Muscle layer of colon (tissue), 2 donors: ENCODE measurements at regions not wholly inside any gene's neighbourhood (a gene's known extent, or its start where the extent isn't known, plus 50 kb on each side); places are given as distances from the start of the nearest gene placed in this dataset.

Source experiments
- H3K27ac ChIP-seq: one replicate; pipeline ENCODE4 v1.7.0; 2013; ENCODE audit warnings: low read depth, mild to moderate bottlenecking, low read length, moderate library complexity
- H3K27me3 ChIP-seq, 2 donors: one replicate each; pipeline ENCODE4 v1.7.0; 2013; ENCODE audit warnings: low read length in 2 of 2, mild to moderate bottlenecking in 2 of 2; ENCODE audit not compliant: insufficient read depth in 2 of 2, control insufficient read depth in 1 of 2
- H3K36me3 ChIP-seq: one replicate; pipeline ENCODE4 v1.7.0; 2013; ENCODE audit warnings: mild to moderate bottlenecking, low read length; ENCODE audit not compliant: insufficient read depth
- H3K4me1 ChIP-seq: one replicate; pipeline ENCODE4 v1.7.0; 2013; ENCODE audit warnings: mild to moderate bottlenecking, low read length; ENCODE audit not compliant: insufficient read depth
- H3K4me3 ChIP-seq, 2 donors: one replicate each; pipeline ENCODE4 v1.7.0; 2013; ENCODE audit warnings: low read length in 2 of 2, low read depth in 1 of 2, mild to moderate bottlenecking in 1 of 2, moderate library complexity in 1 of 2
- H3K9ac ChIP-seq: one replicate; pipeline ENCODE4 v1.7.0; 2013; ENCODE audit warnings: low read length
- H3K9me3 ChIP-seq: one replicate; pipeline ENCODE4 v1.7.0; 2013; ENCODE audit warnings: mild to moderate bottlenecking, low read length
- donor health status: abdominal sarcoma.
- donor health status: Adenocarcinoma of cecum.

- Histone ChIP-seq H3K4me3 (peak overlapping the region; percentile 24 to 31), H3K9ac (no peak overlapping the region), H3K27me3 (peaks cover 0 to 13% of the 10 kb centered on the region in 2 donors), H3K4me1 (no peaks in the 10 kb centered on the region), H3K9me3 (no peaks in the 10 kb centered on the region), H3K36me3 (no peaks in the 10 kb centered on the region), H3K27ac (no peak overlapping the region)
Measured at GRCh38 chr12:126191031-126191891, 1126.0 kb downstream of the AACS start.

- no peaks in the 10 kb centered on the region for H3K4me1 ChIP-seq
- no peak overlapping the region for H3K4me3 ChIP-seq
- no peak overlapping the region for H3K9ac ChIP-seq
- H3K27ac ChIP-seq: no peak overlapping the region
- H3K36me3 ChIP-seq: no peaks in the 10 kb centered on the region
- no peaks in the 10 kb centered on the region for H3K9me3 ChIP-seq
- peaks cover 0 to 13% of the 10 kb centered on the region in 2 donors for H3K27me3 ChIP-seq
Measured at GRCh38 chr12:126191949-126192348, 1126.7 kb downstream of the AACS start.

- no peaks in the 10 kb centered on the region for H3K36me3 ChIP-seq
- no peak overlapping the region for H3K27ac ChIP-seq
- H3K4me3 ChIP-seq: no peak overlapping the region
- H3K9ac ChIP-seq: no peak overlapping the region
- H3K4me1 ChIP-seq: no peaks in the 10 kb centered on the region
- no peaks in the 10 kb centered on the region for H3K9me3 ChIP-seq
- H3K27me3 ChIP-seq: peaks cover 0 to 13% of the 10 kb centered on the region in 2 donors
Measured at GRCh38 chr12:126193190-126193589, 1128.0 kb downstream of the AACS start.

GRCh38 chr12:126196263-126196662 is 1131.0 kb downstream of the AACS start:
- Histone ChIP-seq H3K9ac (no peak overlapping the region), H3K4me1 (no peaks in the 10 kb centered on the region), H3K27me3 (peaks cover 0 to 3% of the 10 kb centered on the region in 2 donors), H3K36me3 (no peaks in the 10 kb centered on the region), H3K4me3 (no peak overlapping the region), H3K9me3 (no peaks in the 10 kb centered on the region), H3K27ac (no peak overlapping the region)

- Histone ChIP-seq H3K27me3 (no peaks in the 10 kb centered on the region), H3K4me1 (no peaks in the 10 kb centered on the region), H3K36me3 (no peaks in the 10 kb centered on the region), H3K9me3 (no peaks in the 10 kb centered on the region), H3K9ac (no peak overlapping the region), H3K27ac (no peak overlapping the region), H3K4me3 (no peak overlapping the region)
Measured at GRCh38 chr12:126198516-126198915, 1133.3 kb downstream of the AACS start.

GRCh38 chr12:126198966-126199692 is 1133.9 kb downstream of the AACS start:
- no peaks in the 10 kb centered on the region for H3K9me3 ChIP-seq
- H3K9ac ChIP-seq: no peak overlapping the region
- no peaks in the 10 kb centered on the region for H3K27me3 ChIP-seq
- H3K4me3 ChIP-seq: no peak overlapping the region
- no peaks in the 10 kb centered on the region for H3K36me3 ChIP-seq
- no peak overlapping the region for H3K27ac ChIP-seq
- no peaks in the 10 kb centered on the region for H3K4me1 ChIP-seq

- no peak overlapping the region for H3K4me3 ChIP-seq
- H3K27ac ChIP-seq: no peak overlapping the region
- no peaks in the 10 kb centered on the region for H3K36me3 ChIP-seq
- H3K4me1 ChIP-seq: no peaks in the 10 kb centered on the region
- no peak overlapping the region for H3K9ac ChIP-seq
- no peaks in the 10 kb centered on the region for H3K9me3 ChIP-seq
- no peaks in the 10 kb centered on the region for H3K27me3 ChIP-seq
Measured at GRCh38 chr12:126201981-126202537, 1136.8 kb downstream of the AACS start.

GRCh38 chr12:126204326-126204725 is 1139.1 kb downstream of the AACS start:
- Histone ChIP-seq H3K27me3 (no peaks in the 10 kb centered on the region), H3K4me3 (no peak overlapping the region), H3K9me3 (no peaks in the 10 kb centered on the region), H3K9ac (no peak overlapping the region), H3K4me1 (no peaks in the 10 kb centered on the region), H3K27ac (no peak overlapping the region), H3K36me3 (no peaks in the 10 kb centered on the region)

- no peaks in the 10 kb centered on the region for H3K27me3 ChIP-seq
- no peaks in the 10 kb centered on the region for H3K36me3 ChIP-seq
- no peaks in the 10 kb centered on the region for H3K4me1 ChIP-seq
- no peaks in the 10 kb centered on the region for H3K9me3 ChIP-seq
- no peak overlapping the region for H3K27ac ChIP-seq
- no peak overlapping the region for H3K9ac ChIP-seq
- no peak overlapping the region for H3K4me3 ChIP-seq
Measured at GRCh38 chr12:126210026-126210425, 1144.8 kb downstream of the AACS start.

GRCh38 chr12:126210448-126210847 is 1145.2 kb downstream of the AACS start:
- Histone ChIP-seq H3K36me3 (no peaks in the 10 kb centered on the region), H3K9ac (no peak overlapping the region), H3K4me1 (no peaks in the 10 kb centered on the region), H3K27ac (no peak overlapping the region), H3K27me3 (no peaks in the 10 kb centered on the region), H3K4me3 (no peak overlapping the region), H3K9me3 (no peaks in the 10 kb centered on the region)

GRCh38 chr12:126212824-126213223 is 1147.6 kb downstream of the AACS start:
- Histone ChIP-seq H3K4me3 (no peak overlapping the region), H3K27ac (no peak overlapping the region), H3K4me1 (no peaks in the 10 kb centered on the region), H3K9me3 (no peaks in the 10 kb centered on the region), H3K9ac (no peak overlapping the region), H3K36me3 (no peaks in the 10 kb centered on the region), H3K27me3 (no peaks in the 10 kb centered on the region)
